Right atrium auricular region (tissue), 2 donors: ENCODE measurements at regions not wholly inside any gene's neighbourhood (a gene's known extent, or its start where the extent isn't known, plus 50 kb on each side); places are given as distances from the start of the nearest gene placed in this dataset.

Experiments used
- DNase-seq: peaks from one replicate; pipeline ENCODE4 v3.0.0-alpha.2; 2019; ENCODE audit warnings: low spot score
- H3K27ac ChIP-seq, 2 donors: fragments of 200-600 bp; sonication (generic); 1 replicate in 1 of 2; 2 replicates in 1 of 2; pipeline ENCODE4 v1.5.1; 2016 to 2019
- H3K27me3 ChIP-seq, 2 donors: fragments of 200-600 bp; sonication (generic); one replicate each; pipeline versions ENCODE4 v1.5.1 to v1.6.0; 2017 to 2019
- H3K36me3 ChIP-seq: fragments of 200-600 bp; sonication (generic); one replicate; pipeline ENCODE4 v1.5.1; 2016
- H3K4me1 ChIP-seq, 2 donors: fragments of 200-600 bp; sonication (generic); one replicate each; pipeline versions ENCODE4 v1.5.1 to v1.6.0; 2017 to 2019
- H3K4me3 ChIP-seq, 2 donors: fragments of 200-600 bp; sonication (generic); 1 replicate in 1 of 2; 2 replicates in 1 of 2; pipeline ENCODE4 v1.5.1; 2017 to 2019; ENCODE audit warnings: mild to moderate bottlenecking in 1 of 2, moderate library complexity in 1 of 2
- H3K9me3 ChIP-seq, 2 donors: fragments of 200-600 bp; sonication (generic); one replicate each; pipeline ENCODE4 v1.5.1; 2019
- TF ChIP-seq, protein P1 (sequence below), 2 donors: fragments of 200-600 bp; sonication (generic); IDR thresholded peaks; one replicate each; pipeline ENCODE4 v1.5.1; 2019; ENCODE audit warnings: antibody characterized with exemption in 2 of 2

DNA sequence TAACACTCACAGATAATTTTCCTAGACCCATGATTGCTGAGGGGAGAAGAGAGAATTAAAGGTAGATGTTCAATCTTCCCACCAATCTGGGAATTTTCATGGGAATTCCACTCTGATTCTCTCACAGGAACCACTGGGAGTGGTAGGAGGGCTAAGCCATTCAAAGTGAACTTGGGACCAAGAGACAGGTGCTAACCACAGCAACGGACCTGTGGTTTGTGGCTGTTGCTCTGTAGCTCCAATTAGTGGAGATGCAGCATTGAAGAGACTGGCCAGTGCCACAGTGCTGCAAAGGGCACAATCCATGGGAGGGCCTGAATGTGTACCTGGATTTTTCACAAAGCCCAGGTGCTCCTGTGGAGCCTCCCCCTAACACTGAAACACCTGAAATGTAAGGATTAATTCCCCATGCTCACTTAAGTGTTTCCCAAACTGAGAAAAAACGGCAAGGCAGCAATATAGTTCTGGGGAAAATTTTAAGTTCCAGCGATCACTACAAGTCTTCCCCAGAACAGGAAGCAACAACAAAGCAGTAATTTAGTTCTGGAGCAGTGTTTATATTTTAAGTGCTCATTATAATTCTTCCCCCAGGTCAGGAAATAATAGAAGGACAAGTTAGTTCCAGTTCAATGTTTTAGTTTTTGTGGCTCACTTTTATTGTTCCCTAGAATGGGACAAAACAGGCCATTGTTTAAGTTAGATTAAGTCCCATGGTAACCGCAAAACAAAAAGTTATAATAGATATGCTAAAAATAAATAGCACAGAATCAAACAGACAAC lies 1045.8 kb downstream of the CNTNAP5 start:
- no peaks in the 10 kb centered on the region for H3K36me3 ChIP-seq
- no peaks in the 10 kb centered on the region for H3K27me3 ChIP-seq
- H3K4me1 ChIP-seq = no peaks in the 10 kb centered on the region
- DNase-seq = no peak
- no peak overlapping the region for H3K27ac ChIP-seq
- no peak overlapping the region for H3K4me3 ChIP-seq
- TF ChIP-seq, protein P1, sequence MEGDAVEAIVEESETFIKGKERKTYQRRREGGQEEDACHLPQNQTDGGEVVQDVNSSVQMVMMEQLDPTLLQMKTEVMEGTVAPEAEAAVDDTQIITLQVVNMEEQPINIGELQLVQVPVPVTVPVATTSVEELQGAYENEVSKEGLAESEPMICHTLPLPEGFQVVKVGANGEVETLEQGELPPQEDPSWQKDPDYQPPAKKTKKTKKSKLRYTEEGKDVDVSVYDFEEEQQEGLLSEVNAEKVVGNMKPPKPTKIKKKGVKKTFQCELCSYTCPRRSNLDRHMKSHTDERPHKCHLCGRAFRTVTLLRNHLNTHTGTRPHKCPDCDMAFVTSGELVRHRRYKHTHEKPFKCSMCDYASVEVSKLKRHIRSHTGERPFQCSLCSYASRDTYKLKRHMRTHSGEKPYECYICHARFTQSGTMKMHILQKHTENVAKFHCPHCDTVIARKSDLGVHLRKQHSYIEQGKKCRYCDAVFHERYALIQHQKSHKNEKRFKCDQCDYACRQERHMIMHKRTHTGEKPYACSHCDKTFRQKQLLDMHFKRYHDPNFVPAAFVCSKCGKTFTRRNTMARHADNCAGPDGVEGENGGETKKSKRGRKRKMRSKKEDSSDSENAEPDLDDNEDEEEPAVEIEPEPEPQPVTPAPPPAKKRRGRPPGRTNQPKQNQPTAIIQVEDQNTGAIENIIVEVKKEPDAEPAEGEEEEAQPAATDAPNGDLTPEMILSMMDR (IDR thresholded peaks at IDR 0.05) = no peak
- H3K9me3 ChIP-seq = peaks cover 0 to 34% of the 10 kb centered on the region in 2 donors

DNA sequence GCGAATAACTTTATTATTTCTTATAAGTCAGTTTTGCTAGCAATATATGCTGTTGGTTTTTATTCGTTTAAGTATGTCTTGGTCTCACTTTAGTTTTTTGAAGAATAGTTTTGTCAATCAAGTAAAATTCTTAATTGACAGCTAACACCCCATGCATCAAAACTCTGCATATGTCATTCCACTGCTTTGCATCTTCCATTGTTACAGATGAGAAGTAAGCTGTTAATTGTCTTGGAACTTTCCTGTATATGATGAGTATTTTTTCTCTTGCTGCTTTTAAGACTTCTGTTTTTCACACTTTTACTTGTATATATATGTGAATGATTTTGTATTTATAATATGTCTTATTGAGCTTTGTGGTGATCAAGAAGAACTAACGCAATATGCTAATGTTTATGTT lies 1048.4 kb downstream of the CNTNAP5 start:
- no peak for DNase-seq
- Histone ChIP-seq H3K4me1 (no peaks in the 10 kb centered on the region), H3K27ac (no peak overlapping the region), H3K27me3 (no peaks in the 10 kb centered on the region), H3K4me3 (no peak overlapping the region), H3K36me3 (no peaks in the 10 kb centered on the region), H3K9me3 (peaks cover 0 to 30% of the 10 kb centered on the region in 2 donors)
- TF ChIP-seq, protein P1 (IDR thresholded peaks at IDR 0.05) = no peak

DNA sequence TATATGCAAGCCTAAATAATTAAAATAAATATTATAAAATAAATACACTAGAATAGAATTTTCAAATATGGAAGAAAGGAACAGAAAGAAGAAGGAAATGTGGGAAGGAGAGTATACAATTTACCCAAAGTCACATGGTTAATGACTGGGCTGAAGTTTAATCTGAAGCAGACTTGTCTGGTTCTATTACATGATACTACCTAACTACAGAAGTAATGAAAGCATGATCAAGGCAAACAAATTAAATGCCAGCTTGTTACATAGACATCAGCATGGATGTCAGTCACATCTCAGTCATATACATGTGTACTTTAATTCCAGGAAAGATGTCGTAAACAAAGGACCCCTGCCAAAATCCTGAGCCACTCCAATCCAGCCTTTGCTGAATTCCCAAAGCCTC lies 1060.8 kb downstream of the CNTNAP5 start:
- H3K27me3 ChIP-seq = no peaks in the 10 kb centered on the region
- H3K4me3 ChIP-seq = no peak overlapping the region
- no peaks in the 10 kb centered on the region for H3K4me1 ChIP-seq
- H3K9me3 ChIP-seq = no peaks in the 10 kb centered on the region
- DNase-seq = no peak
- no peaks in the 10 kb centered on the region for H3K36me3 ChIP-seq
- no peak overlapping the region for H3K27ac ChIP-seq
- TF ChIP-seq, protein P1 (IDR thresholded peaks at IDR 0.05) = no peak

DNA sequence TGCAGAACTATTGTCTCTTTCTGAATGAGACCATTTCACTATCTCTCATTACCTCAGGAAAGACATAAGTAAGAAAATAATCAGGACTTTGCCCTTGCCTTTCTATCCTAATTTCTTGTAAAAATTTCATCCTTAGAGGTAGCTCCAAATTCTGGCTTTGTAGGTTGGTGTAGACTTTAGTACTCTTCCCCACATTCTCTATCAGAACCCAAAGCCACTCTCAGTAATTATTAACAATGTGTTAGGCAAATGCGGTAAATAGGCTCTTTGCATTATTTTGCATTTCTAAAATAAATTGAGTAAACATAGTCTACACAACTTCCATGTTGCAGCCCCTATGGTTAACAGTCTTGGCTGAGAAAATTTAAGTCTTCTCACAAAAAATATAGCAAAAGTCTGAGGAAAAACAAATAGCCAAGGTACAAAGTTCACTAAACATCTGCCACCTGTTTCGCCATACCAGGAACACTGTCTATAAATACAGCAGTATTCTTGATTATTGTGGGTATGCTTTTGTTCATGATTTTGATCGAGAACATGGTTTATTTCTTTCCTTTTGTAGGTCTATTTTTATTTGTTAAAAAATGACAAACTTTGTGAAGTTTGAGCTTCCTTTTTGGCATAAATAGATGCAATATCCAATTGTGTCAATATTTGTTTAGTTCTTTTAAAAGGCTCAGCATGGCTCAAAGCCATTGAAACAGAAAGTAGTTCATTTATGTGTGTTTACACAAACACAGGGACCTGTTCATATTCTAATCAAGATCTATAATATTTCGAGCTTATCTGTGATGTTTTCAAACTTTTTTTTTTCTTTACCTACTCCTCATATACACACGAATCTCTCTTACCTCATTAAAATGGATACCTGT lies 1061.5 kb downstream of the CNTNAP5 start:
- no peak for DNase-seq
- no peak overlapping the region for H3K27ac ChIP-seq
- H3K36me3 ChIP-seq = no peaks in the 10 kb centered on the region
- TF ChIP-seq, protein P1 (IDR thresholded peaks at IDR 0.05) = no peak
- H3K4me1 ChIP-seq = no peaks in the 10 kb centered on the region
- H3K27me3 ChIP-seq = no peaks in the 10 kb centered on the region
- H3K4me3 ChIP-seq = no peak overlapping the region
- H3K9me3 ChIP-seq = no peaks in the 10 kb centered on the region

DNA sequence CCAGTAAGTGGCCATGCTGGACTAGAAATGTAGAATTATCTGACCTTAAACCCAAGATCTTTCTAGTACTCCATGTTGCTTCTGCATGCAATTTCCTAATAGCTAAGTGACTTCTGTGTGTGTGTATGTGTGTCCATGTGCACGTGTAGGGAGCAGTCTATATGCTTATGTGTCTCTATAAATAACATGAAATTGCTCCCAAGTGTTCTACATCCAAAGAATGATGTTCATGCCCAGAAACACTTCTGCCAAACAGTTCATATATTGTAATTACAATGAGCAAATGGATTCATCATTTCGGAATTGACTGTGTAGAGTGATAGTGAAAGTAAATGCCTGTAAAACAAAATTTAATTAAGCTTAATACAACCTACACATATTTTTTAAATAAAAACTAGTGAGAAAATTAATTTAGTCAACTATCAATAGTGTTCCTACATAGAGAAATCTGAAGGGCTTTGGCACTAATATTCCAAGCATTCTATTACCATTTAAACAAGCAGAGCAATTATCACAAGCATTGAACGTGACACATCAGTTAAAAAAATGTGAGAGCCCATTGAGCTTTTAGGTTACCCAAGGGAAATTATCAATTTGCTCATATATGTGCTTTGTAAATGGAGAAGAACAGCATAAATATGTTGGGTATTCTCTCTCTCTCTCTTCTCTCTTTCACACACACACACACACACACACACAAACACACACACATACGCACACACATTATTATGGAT lies 1067.4 kb downstream of the CNTNAP5 start:
- H3K9me3 ChIP-seq = no peaks in the 10 kb centered on the region
- H3K27ac ChIP-seq = no peak overlapping the region
- H3K36me3 ChIP-seq = no peaks in the 10 kb centered on the region
- TF ChIP-seq, protein P1 (IDR thresholded peaks at IDR 0.05) = no peak
- no peak overlapping the region for H3K4me3 ChIP-seq
- H3K27me3 ChIP-seq = no peaks in the 10 kb centered on the region
- no peak for DNase-seq
- H3K4me1 ChIP-seq = no peaks in the 10 kb centered on the region
